Fibroblast of the aortic adventitia (primary cell): ENCODE measurements at regions not wholly inside any gene's neighbourhood (a gene's known extent, or its start where the extent isn't known, plus 50 kb on each side); places are given as distances from the start of the nearest gene placed in this dataset.

Experiments
- DNase-seq: peaks from one replicate; pipeline ENCODE4 v3.0.0-alpha.2; 2010; ENCODE audit warnings: low read depth
- H3K4me3 ChIP-seq: 2 replicates; pipeline ENCODE4 v1.5.1; 2011; ENCODE audit warnings: low read depth, mild to moderate bottlenecking, control low read depth, low read length, moderate library complexity
- CTCF ChIP-seq: IDR thresholded peaks from 2 replicates; pipeline ENCODE4 v1.5.1; 2011; ENCODE audit warnings: mild to moderate bottlenecking, low read length, control low read depth, inconsistent platforms; ENCODE audit not compliant: insufficient read depth

DNA sequence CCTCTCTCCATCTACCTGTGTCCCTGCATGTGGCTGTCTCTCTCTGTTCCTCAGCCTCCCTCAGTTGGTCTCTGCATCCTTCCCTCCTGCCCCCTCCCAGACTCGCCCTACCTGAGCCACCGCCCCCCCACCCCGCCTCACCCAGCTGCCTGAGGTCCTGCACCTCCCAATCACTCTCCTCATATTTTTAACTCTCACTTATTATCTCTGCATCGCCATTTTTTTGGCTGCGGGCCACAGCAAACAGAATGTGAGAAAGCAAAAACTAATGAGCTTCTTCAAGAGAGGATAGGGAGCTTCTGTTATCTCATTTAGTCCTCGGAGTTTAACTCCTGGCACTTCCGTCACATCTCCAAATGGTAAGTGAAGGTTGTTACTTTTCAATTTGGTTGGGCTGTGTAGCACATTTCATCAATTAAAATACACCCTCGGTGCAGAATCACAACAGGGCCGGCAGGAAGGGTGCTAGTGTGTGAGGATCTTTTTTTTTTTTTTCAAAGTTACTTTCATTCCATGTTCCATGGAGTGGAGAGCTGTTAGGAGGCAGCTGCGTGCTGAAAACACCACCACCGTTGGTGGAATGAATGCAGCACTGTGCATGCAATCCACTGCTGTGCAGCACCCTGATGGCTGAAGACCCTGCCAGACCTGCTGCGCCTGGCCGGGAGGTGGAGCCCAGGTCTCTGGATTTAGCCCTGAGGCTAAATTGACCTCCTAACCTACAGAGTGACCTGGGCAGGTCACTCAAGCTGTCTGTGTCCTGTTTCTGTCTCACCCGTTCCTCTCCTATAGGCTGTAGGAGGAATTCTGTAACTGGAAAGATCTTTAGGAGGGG, 157.2 kb upstream of the NFIA start:
- H3K4me3 ChIP-seq, result no peak overlapping the region
- TF ChIP-seq CTCF, result no peak
- DNase-seq, result no peak

- no peak overlapping the region for H3K4me3 ChIP-seq
- no peak for TF ChIP-seq CTCF
- DNase-seq, result no peak
Measured at GRCh38 chr1:60924165-60924564, 158.2 kb upstream of the NFIA start.

GRCh38 chr1:60923389-60924087, 158.8 kb upstream of the NFIA start:
- H3K4me3 ChIP-seq, result no peak overlapping the region
- TF ChIP-seq CTCF, result no peak
- DNase-seq, result no peak

- TF ChIP-seq CTCF, result no peak
- no peak overlapping the region for H3K4me3 ChIP-seq
- DNase-seq, result no peak
Measured at GRCh38 chr1:60922304-60922703, 160.1 kb upstream of the NFIA start.

GRCh38 chr1:60921175-60921574, 161.2 kb upstream of the NFIA start:
- TF ChIP-seq CTCF, result no peak
- no peak for DNase-seq
- no peak overlapping the region for H3K4me3 ChIP-seq

- TF ChIP-seq CTCF, result no peak
- no peak overlapping the region for H3K4me3 ChIP-seq
- DNase-seq, result no peak
Measured at GRCh38 chr1:60920561-60920960, 161.8 kb upstream of the NFIA start.
